8988T (cell line): ENCODE measurements at regions not wholly inside any gene's neighbourhood (a gene's known extent, or its start where the extent isn't known, plus 50 kb on each side); places are given as distances from the start of the nearest gene placed in this dataset.

Source experiments
- DNase-seq: peaks from one replicate; pipeline ENCODE4 v3.0.0; 2011

DNA sequence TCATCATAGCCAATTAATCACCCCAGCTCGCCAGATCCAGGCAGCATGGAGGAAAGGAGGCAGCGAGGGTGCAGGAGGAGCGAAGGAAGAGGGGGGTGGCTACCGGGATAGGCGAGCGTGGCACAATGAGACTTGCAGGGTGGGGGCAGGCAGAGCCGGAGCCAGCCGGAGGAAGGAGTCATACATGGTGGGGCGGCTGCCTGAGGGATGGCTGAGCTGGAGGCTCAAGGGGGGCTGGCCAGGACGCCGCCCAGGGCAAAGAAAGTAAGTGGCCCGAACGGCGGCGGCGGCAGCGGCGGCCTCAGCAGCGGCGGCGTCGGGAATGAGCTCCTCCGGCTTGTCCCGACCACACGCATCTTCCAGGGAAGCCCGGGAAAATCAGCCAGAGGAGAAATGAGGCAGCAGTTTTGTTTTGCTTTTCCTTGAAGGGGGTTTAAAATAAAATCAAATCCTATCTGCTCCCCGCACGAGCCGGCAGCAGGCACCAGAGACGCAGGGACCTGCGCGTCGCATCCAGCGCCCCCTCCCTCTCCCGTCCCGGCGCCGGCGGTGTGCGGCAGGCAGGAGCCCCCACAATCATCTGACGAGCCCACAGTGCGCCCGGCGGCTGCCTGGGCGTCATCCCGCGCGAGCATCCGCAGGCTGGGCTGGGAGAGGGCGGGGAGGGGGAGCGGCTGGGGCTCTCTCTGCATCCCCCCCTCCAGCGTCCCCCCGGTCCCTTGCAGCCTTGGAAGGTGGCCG is 263.6 kb downstream of the CTTN start:
- no peak for DNase-seq

GRCh38 chr11:70662691-70663098 is 264.4 kb downstream of the CTTN start:
- DNase-seq = no peak

- no peak for DNase-seq
Observed at GRCh38 chr11:70663815-70664214, 265.5 kb downstream of the CTTN start.

GRCh38 chr11:70666311-70666710 is 268.0 kb downstream of the CTTN start:
- DNase-seq = no peak

- DNase-seq = no peak
Observed at GRCh38 chr11:70667767-70668166, 269.4 kb downstream of the CTTN start.

GRCh38 chr11:70668204-70669202 is 270.2 kb downstream of the CTTN start:
- peak; percentile 54 for DNase-seq

GRCh38 chr11:70669281-70669680 is 271.0 kb downstream of the CTTN start:
- DNase-seq = no peak

- DNase-seq = no peak
Observed at GRCh38 chr11:70669871-70670675, 271.7 kb downstream of the CTTN start.

GRCh38 chr11:70670676-70671034 is 272.3 kb downstream of the CTTN start:
- no peak for DNase-seq

DNA sequence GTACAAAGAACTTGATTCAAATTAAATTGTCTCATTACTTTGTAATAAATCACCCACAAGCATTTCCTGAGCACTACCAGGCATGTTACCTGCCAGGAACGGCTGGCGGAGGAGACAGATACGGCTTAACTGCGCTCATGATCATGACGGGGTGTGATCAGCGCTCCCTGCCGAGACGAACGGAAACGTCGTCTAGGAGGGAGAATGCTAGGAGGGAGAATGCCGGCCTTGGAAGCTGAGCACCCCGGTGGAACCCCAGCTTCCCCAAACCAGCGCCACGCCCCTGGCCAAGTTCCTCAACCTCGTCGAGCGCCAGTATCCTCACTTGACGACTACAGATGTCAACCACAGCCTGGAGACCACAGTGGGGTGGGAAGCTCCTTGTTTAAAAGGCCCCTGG is 272.8 kb downstream of the CTTN start:
- DNase-seq = no peak

GRCh38 chr11:70671611-70672010 is 273.3 kb downstream of the CTTN start:
- DNase-seq = no peak

DNA sequence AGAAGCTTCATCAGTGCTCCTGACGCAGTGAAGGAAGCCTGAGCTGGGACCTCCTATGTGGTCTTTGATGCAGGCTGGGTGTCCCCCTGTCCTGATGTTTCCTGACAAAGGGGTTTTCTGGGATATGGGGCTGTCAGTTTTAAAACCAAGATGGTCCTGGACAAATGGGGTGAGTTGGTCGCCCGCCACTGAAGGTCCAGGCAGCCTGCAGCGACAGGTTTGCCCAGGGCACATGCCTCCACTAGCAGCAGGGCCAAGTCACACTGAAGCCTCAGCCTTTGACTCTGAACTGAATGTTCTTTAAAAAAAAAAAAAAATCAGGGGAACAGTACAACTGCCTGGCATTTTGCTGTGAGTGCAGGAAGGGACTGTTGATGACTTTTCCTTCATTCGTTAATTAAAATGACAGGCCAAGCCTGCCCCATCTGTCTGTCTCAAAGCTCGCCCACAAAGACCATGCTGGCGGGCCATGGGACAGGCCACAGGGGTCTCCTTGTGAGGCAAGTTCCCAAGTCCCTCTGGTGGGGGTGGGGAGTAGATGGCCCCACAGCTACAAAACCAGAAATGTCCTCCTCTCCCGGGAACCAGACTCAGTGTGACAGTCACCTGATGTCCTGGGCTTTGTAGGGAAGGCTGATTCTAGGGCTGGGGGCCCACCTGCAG is 274.8 kb downstream of the CTTN start:
- DNase-seq = no peak

DNA sequence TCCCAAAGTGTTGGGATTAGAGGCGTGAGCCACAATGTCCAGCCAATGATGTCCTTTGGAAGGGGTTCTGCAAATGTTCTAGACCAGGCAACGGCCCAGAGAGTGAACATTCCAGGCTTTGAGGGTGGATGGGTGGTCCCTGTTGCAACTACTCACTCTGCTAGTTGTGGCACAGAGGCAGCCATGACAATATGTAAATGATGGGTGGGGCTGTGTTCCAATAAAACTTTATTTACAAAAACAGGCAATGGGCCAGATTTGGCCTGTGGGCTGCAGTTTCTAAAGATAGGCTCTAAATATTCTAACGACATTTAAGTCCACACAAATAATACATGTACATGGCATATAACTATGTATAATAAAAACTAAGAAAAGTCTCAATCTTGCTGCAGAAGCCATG is 276.3 kb downstream of the CTTN start:
- DNase-seq = no peak

- no peak for DNase-seq
Observed at GRCh38 chr11:70675697-70676374, 277.5 kb downstream of the CTTN start.

- DNase-seq = no peak
Observed at GRCh38 chr11:70677232-70677916, 279.0 kb downstream of the CTTN start.

DNA sequence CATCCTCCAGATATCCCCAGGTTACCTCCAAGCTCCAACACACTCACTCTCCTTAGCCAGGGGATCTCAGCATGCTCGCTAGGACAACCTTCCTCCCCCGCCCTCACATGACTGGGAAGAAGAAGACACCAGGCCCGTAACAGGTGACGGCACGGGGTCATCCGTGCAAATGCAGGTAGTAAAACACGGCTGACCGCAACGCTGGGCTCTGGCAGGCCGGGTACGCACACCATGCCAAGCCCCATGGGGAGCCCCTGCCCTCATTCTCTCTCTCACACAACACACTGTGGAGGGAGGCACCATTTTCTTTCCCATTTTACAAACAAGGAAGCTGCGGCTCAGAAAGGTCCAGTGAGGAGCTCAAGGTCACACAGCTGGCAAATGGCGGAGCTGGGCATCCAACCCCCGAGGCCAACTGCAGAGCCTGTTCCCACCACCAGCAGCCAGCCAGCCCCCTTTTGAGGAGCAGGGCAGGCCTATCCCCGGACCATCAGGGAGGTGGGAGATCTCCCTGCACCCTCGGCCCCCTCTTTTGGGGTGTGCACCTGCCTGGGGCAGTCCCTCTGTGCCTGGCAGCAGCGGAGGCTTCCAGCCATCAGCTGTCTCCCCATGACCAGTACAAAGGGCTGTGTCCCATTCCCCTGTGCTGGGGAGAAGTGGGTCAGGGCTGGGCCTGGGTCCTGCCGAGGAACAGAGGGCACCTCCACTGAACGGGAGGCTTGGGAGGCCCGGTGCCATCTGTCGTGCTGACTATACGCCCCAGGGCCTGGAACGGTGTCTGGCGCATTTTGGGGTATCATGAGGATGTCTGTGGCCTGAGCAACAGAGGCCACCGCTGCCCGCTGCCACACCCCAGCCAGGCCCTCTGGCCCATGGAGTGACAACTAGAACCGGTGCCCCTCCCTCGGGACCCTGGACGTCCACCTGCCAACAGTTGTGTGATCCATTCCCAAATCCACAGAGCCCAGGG is 280.9 kb downstream of the CTTN start:
- DNase-seq = no peak

DNA sequence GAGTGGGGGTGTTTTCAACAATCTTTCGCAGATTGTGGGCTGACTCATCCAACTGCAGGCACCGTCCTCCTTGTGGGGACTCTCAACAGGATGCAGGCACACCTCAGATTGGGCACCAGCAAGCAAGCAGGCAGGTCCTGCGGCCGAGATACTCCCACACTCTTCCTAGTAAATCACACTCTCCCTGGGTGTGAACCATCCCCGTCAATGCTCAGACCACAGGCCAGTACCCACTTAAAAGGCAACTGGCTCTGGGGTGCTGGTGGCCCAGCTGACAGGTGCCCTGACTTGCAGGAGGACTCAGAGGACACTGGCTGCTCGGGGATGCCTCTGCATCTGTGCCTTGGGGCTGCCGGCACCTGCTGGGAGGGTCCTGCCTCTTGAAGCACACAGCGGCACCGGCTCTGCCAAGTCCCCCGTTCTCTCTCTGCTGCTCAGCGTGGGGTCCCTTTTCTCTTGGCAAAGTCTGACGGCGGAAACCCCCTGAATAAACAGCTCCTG is 282.5 kb downstream of the CTTN start:
- DNase-seq = no peak

- DNase-seq = no peak
Observed at GRCh38 chr11:70682056-70682455, 283.7 kb downstream of the CTTN start.

- DNase-seq = no peak
Observed at GRCh38 chr11:70682760-70683159, 284.4 kb downstream of the CTTN start.

DNA sequence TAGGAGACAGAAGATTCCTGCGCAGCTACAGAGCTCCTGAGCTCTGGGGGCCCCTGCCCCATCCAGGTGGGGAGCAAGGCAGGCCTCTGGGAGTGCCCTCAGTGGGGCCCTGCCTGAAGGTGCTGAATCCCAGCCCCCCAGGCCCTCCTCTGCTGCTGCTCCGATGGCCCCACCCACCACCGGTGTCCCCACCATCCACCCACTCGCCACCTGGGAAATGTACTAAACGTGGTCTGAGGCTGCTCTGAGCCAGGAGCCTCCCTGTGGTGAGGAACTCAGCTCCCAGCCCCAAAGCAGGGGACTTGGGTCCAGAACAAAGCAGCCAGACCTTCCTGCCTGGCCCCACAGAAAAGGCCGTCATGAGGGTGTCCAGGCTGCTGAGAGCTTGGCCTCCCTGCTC is 289.4 kb downstream of the CTTN start:
- DNase-seq = no peak
